Thyroid gland (tissue), 4 donors: ENCODE measurements at regions not wholly inside any gene's neighbourhood (a gene's known extent, or its start where the extent isn't known, plus 50 kb on each side); places are given as distances from the start of the nearest gene placed in this dataset.

Source experiments
- DNase-seq, 2 donors: peaks; one replicate each; pipeline ENCODE4 v3.0.0-alpha.2; 2019
- H3K27ac ChIP-seq, 3 donors: fragments of 200-600 bp; sonication (generic); 1 replicate in 2 of 3; 2 replicates in 1 of 3; pipeline ENCODE4 v1.5.1; 2016 to 2019; ENCODE audit warnings: mild to moderate bottlenecking in 1 of 3, moderate library complexity in 1 of 3
- H3K27me3 ChIP-seq: fragments of 200-600 bp; sonication (generic); one replicate; pipeline ENCODE4 v1.5.1; 2019
- H3K36me3 ChIP-seq, 2 donors: fragments of 200-600 bp; sonication (generic); one replicate each; pipeline ENCODE4 v1.5.1; 2016 to 2019
- H3K4me1 ChIP-seq, 2 donors: fragments of 200-600 bp; sonication (generic); one replicate each; pipeline ENCODE4 v1.5.1; 2017 to 2019
- H3K4me3 ChIP-seq, 3 donors: fragments of 200-600 bp; sonication (generic); replicated peaks in 1 of 3; 1 replicate in 2 of 3; 2 replicates in 1 of 3; pipeline ENCODE4 v1.5.1; 2016; ENCODE audit warnings: mild to moderate bottlenecking in 1 of 3
- H3K9me3 ChIP-seq: fragments of 200-600 bp; sonication (generic); one replicate; pipeline ENCODE4 v1.5.1; 2017
- POLR2A ChIP-seq, 2 donors: fragments of 450-650 bp; IDR thresholded peaks; one replicate each; pipeline ENCODE4 v1.6.1; 2017; ENCODE audit warnings: antibody characterized with exemption in 2 of 2, mild to moderate bottlenecking in 2 of 2, moderate library complexity in 1 of 2
- whole genome bisulfite sequencing, 2 donors: methylation state at CpG; one replicate each; pipeline ENCODE4 v1.1.5; 2017; 5-methylcytosine and 5-hydroxymethylcytosine counted together
- intact Hi-C: fragments of 100-400 bp; cut with DNase I; formaldehyde crosslinking; loops from one replicate; pipeline ENCODE4 v1.15.1; 2023
- TF ChIP-seq, protein P1 (sequence below), 6 experiments: fragments of 200-600 bp in 3 of 6; fragments of 450-650 bp in 3 of 6; sonication (generic) in 3 of 6; IDR thresholded peaks; one replicate each; pipeline ENCODE4 v1.5.1; 2016 to 2019; ENCODE audit warnings: antibody characterized with exemption in 6 of 6, mild to moderate bottlenecking in 2 of 6, inconsistent platforms in 1 of 6, moderate library complexity in 1 of 6

DNA sequence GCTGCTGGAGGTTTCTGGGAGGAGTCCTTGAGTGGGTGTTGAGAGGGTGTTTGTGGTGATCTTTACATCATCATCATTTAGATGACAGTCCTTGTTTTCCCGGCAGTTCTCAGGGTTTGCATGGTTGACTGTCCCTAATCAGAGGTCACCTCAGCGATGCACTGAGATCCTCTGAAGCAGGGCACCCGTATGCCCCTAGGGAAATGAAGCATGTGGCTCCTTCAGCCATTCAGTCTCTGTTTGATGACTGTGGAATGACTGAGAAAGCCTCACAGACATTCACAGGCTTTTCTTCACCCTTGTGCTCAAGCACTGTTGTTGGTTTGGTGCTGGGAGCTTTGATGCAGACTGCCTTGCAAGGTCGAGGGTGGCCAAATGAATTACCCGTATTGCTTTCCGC, 474.7 kb downstream of the SPRY1 start:
- 51 to 58% methylated on average over 6 of the region's 6 CpGs for WGBS, 2 donors
- Histone ChIP-seq H3K27ac (no peak overlapping the region), H3K9me3 (no peaks in the 10 kb centered on the region)

DNA sequence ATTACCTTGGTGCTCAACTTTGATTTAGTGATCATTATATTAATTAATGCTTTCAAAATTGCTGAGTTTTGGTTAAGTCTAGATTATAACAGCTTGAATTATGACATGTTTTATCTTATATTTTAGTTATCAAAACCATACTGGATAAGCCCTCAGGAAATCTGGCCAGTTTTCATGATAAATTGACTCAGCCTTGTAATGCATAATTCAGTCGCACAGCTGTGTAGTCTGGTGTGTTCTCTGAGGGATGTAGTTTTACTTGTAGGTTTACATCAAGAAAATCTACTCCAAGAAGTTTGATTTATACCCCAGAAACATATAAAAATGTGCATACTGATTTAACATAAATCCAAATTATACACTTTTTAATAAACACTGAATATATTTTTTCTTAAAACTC, 477.5 kb downstream of the SPRY1 start:
- 95 to 98% methylated on average over 1 of the region's 1 CpG for WGBS, 2 donors
- H3K27ac ChIP-seq = no peak overlapping the region
- H3K9me3 ChIP-seq = no peaks in the 10 kb centered on the region
- H3K36me3 ChIP-seq = no peaks in the 10 kb centered on the region
- no peaks in the 10 kb centered on the region for H3K4me1 ChIP-seq
- no peak for DNase-seq
- H3K27me3 ChIP-seq = no peaks in the 10 kb centered on the region
- intact Hi-C loops = no loop called here
- H3K4me3 ChIP-seq = no peak overlapping the region
- no peak for TF ChIP-seq POLR2A (IDR thresholded peaks at IDR 0.05)
- TF ChIP-seq, protein P1, sequence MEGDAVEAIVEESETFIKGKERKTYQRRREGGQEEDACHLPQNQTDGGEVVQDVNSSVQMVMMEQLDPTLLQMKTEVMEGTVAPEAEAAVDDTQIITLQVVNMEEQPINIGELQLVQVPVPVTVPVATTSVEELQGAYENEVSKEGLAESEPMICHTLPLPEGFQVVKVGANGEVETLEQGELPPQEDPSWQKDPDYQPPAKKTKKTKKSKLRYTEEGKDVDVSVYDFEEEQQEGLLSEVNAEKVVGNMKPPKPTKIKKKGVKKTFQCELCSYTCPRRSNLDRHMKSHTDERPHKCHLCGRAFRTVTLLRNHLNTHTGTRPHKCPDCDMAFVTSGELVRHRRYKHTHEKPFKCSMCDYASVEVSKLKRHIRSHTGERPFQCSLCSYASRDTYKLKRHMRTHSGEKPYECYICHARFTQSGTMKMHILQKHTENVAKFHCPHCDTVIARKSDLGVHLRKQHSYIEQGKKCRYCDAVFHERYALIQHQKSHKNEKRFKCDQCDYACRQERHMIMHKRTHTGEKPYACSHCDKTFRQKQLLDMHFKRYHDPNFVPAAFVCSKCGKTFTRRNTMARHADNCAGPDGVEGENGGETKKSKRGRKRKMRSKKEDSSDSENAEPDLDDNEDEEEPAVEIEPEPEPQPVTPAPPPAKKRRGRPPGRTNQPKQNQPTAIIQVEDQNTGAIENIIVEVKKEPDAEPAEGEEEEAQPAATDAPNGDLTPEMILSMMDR (IDR thresholded peaks at IDR 0.05) = no peak

More for the DNA sequence above, 474.7 kb downstream of the SPRY1 start:
- Histone ChIP-seq H3K36me3 (no peaks in the 10 kb centered on the region), H3K4me1 (no peaks in the 10 kb centered on the region), H3K4me3 (no peak overlapping the region), H3K27me3 (no peaks in the 10 kb centered on the region)
- no peak for DNase-seq
- TF ChIP-seq, protein P1 (IDR thresholded peaks at IDR 0.05) = no peak
- TF ChIP-seq POLR2A (IDR thresholded peaks at IDR 0.05) = no peak
- intact Hi-C loops = no loop called here

DNA sequence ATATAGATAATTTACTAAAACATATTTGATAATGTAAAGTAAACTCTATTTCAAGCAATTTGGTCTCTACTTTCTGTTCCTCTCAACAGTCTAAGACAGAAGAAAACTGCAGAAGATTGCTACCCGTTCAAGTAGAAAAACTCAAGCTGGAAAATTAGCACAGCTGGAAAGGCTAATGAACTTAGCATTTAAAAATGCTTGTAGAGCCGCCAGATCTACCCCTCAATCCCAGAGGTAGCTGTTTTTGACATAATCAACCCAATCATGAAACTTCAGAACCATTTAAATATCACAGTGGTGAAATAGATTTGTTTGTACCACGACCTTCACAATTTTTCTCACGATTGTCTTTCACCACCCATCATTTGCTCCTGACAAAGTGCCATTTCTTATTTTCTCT, 479.5 kb downstream of the SPRY1 start:
- Histone ChIP-seq H3K4me3 (no peak overlapping the region), H3K27ac (no peak overlapping the region), H3K27me3 (no peaks in the 10 kb centered on the region), H3K36me3 (no peaks in the 10 kb centered on the region), H3K4me1 (no peaks in the 10 kb centered on the region), H3K9me3 (no peaks in the 10 kb centered on the region)
- DNase-seq = no peak
- intact Hi-C loops = no loop called here
- TF ChIP-seq POLR2A (IDR thresholded peaks at IDR 0.05) = no peak
- TF ChIP-seq, protein P1 (IDR thresholded peaks at IDR 0.05) = no peak
- 71 to 75% methylated on average over 4 of the region's 4 CpGs for WGBS, 2 donors

DNA sequence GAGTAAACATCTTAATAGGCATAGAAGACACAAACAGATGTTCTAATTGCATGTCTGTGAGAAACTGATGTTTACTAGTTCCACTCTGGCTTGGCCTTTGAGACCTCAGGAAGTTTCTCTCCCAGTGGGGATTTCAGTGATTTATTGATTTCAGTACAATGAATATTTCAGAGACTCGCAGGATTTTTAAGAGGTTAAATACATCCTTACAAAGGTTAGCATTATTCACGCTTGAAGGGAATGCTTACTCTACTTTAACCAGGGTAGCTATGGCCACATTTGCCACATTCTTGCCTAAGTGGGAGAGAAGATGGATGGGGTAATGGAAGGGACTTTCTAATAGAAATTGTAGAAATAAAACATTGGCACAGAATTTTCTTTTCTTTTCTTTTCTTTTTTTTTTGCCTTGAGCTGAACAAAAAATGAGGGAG, 480.1 kb downstream of the SPRY1 start:
- Histone ChIP-seq H3K27ac (no peak overlapping the region), H3K36me3 (no peaks in the 10 kb centered on the region), H3K27me3 (no peaks in the 10 kb centered on the region), H3K4me1 (no peaks in the 10 kb centered on the region), H3K9me3 (no peaks in the 10 kb centered on the region), H3K4me3 (no peak overlapping the region)
- 57 to 60% methylated on average over 2 of the region's 2 CpGs for WGBS, 2 donors
- no peak for DNase-seq
- no peak for TF ChIP-seq POLR2A (IDR thresholded peaks at IDR 0.05)
- TF ChIP-seq, protein P1 (IDR thresholded peaks at IDR 0.05) = no peak
- intact Hi-C loops = no loop called here

DNA sequence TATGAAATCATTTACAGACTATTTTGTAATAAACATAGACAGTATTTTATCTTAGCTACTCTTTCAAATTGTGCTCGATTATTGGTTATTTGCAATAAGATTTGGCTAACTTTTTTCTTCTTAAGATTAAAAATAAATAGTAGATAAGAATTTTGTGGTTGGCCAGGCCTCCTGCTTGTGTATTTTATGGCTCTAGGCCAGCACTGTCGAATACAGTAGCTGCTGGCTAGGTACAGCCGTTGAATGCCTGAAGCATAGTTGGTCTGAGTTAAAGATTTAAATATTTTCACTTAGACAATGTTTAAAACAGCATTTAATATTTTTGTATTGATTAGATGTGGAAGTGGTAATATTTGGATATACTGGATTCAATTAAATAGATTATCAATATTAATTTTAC, 481.0 kb downstream of the SPRY1 start:
- no peaks in the 10 kb centered on the region for H3K36me3 ChIP-seq
- no peak overlapping the region for H3K4me3 ChIP-seq
- no peaks in the 10 kb centered on the region for H3K9me3 ChIP-seq
- H3K4me1 ChIP-seq = no peaks in the 10 kb centered on the region
- H3K27me3 ChIP-seq = no peaks in the 10 kb centered on the region
- H3K27ac ChIP-seq = no peak overlapping the region
- WGBS, 2 donors = 56 to 58% methylated on average over 3 of the region's 3 CpGs
- intact Hi-C loops = no loop called here
- TF ChIP-seq, protein P1 (IDR thresholded peaks at IDR 0.05) = no peak
- no peak for TF ChIP-seq POLR2A (IDR thresholded peaks at IDR 0.05)
- no peak for DNase-seq
